ENCODE measurements at regions not wholly inside any gene's neighbourhood (a gene's known extent, or its start where the extent isn't known, plus 50 kb on each side); places are given as distances from the start of the nearest gene placed in this dataset.

GRCh38 chr4:11628093-11628725 lies 199.5 kb upstream of the HS3ST1 start:
- DNase-seq (ENCODE audit: low spot score) = no peak

- DNase-seq (ENCODE audit: low spot score) = no peak
Observed at GRCh38 chr4:11626066-11626465, 197.4 kb upstream of the HS3ST1 start.

GRCh38 chr4:11625211-11625610 lies 196.5 kb upstream of the HS3ST1 start:
- no peak for DNase-seq (ENCODE audit: low spot score)

- no peak for DNase-seq (ENCODE audit: low spot score)
Observed at GRCh38 chr4:11624370-11624769, 195.7 kb upstream of the HS3ST1 start.

- no peak for DNase-seq (ENCODE audit: low spot score)
Observed at GRCh38 chr4:11623726-11624037, 195.0 kb upstream of the HS3ST1 start.

GRCh38 chr4:11622961-11623725 lies 194.4 kb upstream of the HS3ST1 start:
- DNase-seq (ENCODE audit: low spot score) = no peak

- no peak for DNase-seq (ENCODE audit: low spot score)
Observed at GRCh38 chr4:11620861-11621260, 192.2 kb upstream of the HS3ST1 start.

GRCh38 chr4:11618666-11619282 lies 190.1 kb upstream of the HS3ST1 start:
- no peak for DNase-seq (ENCODE audit: low spot score)

GRCh38 chr4:11616856-11617255 lies 188.2 kb upstream of the HS3ST1 start:
- no peak for DNase-seq (ENCODE audit: low spot score)

GRCh38 chr4:11615601-11616000 lies 186.9 kb upstream of the HS3ST1 start:
- DNase-seq (ENCODE audit: low spot score) = no peak

- no peak for DNase-seq (ENCODE audit: low spot score)
Observed at GRCh38 chr4:11614426-11614825, 185.7 kb upstream of the HS3ST1 start.

GRCh38 chr4:11611868-11612267 lies 183.2 kb upstream of the HS3ST1 start:
- no peak for DNase-seq (ENCODE audit: low spot score)

GRCh38 chr4:11609751-11610150 lies 181.1 kb upstream of the HS3ST1 start:
- DNase-seq (ENCODE audit: low spot score) = no peak

- DNase-seq (ENCODE audit: low spot score) = no peak
Observed at GRCh38 chr4:11608992-11609391, 180.3 kb upstream of the HS3ST1 start.

- DNase-seq (ENCODE audit: low spot score) = no peak
Observed at GRCh38 chr4:11606078-11606477, 177.4 kb upstream of the HS3ST1 start.

GRCh38 chr4:11605597-11605996 lies 176.9 kb upstream of the HS3ST1 start:
- DNase-seq (ENCODE audit: low spot score) = no peak

GRCh38 chr4:11604821-11605220 lies 176.1 kb upstream of the HS3ST1 start:
- no peak for DNase-seq (ENCODE audit: low spot score)

GRCh38 chr4:11603591-11604194 lies 175.0 kb upstream of the HS3ST1 start:
- no peak for DNase-seq (ENCODE audit: low spot score)

- DNase-seq (ENCODE audit: low spot score) = no peak
Observed at GRCh38 chr4:11602606-11603340, 174.1 kb upstream of the HS3ST1 start.

GRCh38 chr4:11599064-11599463 lies 170.4 kb upstream of the HS3ST1 start:
- no peak for DNase-seq (ENCODE audit: low spot score)

GRCh38 chr4:11598591-11598990 lies 169.9 kb upstream of the HS3ST1 start:
- DNase-seq (ENCODE audit: low spot score) = no peak

- DNase-seq (ENCODE audit: low spot score) = no peak
Observed at GRCh38 chr4:11597506-11597905, 168.8 kb upstream of the HS3ST1 start.
